ENCODE measurements at regions not wholly inside any gene's neighbourhood (a gene's known extent, or its start where the extent isn't known, plus 50 kb on each side); places are given as distances from the start of the nearest gene placed in this dataset.
"Not testable (repeated sequence)": the region's sequence is repeated elsewhere in the genome, so short reads cannot be mapped to it uniquely, and the experiment has no call there.

DNA sequence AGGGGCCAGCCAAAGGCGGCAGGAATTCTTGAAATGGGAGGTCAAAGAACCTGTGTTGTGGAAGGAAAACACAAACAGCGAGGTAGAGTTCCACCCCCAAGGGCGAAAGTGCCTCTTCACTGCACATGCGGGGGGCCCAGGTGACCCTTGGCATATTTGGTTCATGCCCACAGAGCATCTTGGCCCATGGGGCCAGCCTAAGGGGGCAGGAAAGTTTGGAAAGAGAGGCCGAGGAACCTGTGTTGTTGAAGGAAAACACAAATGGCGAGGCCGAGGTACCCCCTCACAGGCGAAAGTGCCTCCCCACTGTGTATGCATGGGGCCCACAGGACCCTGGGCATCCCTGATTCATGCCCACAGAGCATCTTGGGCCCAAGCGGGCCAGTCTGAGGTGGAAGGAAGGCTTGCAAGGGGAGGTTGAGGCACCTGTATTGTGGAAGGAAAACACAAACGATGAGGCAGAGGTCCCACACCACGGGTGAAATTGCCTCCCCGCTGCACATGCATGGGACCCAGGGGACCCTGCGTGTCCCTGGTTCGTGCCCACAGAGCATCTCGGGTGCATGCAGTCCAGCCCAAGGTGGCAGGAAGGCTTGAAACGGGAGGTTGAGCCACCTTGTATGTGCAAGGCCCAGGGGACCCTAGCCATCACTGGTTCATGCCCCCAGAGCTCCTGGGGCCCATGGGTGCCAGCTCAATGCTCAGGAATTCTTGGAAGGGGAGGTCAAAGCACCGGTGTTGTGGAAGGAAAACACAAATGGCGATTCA lies 384.1 kb downstream of the ALG10 start:
- Histone ChIP-seq H3K27me3 (ENCODE audit: control insufficient read depth, insufficient read depth, low read length) (no peaks in the 10 kb centered on the region), H3K9ac (ENCODE audit: low read depth, low read length) (no peak overlapping the region), H3K4me3 (ENCODE audit: low read depth, low read length) (no peak overlapping the region), H3K4me1 (ENCODE audit: control insufficient read depth, insufficient read depth, low read length) (no peaks in the 10 kb centered on the region), H3K9me3 (ENCODE audit: control insufficient read depth, insufficient read depth, low read length) (peaks cover 16% of the 10 kb centered on the region), H3K36me3 (ENCODE audit: control insufficient read depth, insufficient read depth, low read length) (no peaks in the 10 kb centered on the region)

DNA sequence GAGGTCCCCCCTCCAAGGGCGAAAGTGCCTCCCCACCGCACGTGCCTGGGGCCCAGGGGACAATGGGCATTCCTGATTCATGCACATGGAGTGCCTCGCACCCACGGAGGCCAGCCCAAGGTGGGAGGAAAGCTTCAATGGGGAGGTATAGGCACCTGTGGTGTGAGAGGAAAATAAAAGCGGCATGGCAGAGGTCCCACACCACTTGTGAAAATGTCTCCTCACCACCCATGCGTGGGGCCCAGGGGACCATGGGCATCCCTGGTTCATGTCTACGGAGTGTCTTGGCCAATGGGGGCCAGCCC lies 384.7 kb downstream of the ALG10 start:
- Histone ChIP-seq H3K36me3 (ENCODE audit: control insufficient read depth, insufficient read depth, low read length) (no peaks in the 10 kb centered on the region), H3K27me3 (ENCODE audit: control insufficient read depth, insufficient read depth, low read length) (no peaks in the 10 kb centered on the region), H3K9me3 (ENCODE audit: control insufficient read depth, insufficient read depth, low read length) (peaks cover 20% of the 10 kb centered on the region), H3K4me1 (ENCODE audit: control insufficient read depth, insufficient read depth, low read length) (no peaks in the 10 kb centered on the region), H3K4me3 (ENCODE audit: low read depth, low read length) (no peak overlapping the region), H3K9ac (ENCODE audit: low read depth, low read length) (no peak overlapping the region)

GRCh38 chr12:34407813-34408212 lies 385.5 kb downstream of the ALG10 start:
- no peak overlapping the region for H3K9ac ChIP-seq (ENCODE audit: low read depth, low read length)
- H3K4me3 ChIP-seq (ENCODE audit: low read depth, low read length) = no peak overlapping the region
- H3K36me3 ChIP-seq (ENCODE audit: control insufficient read depth, insufficient read depth, low read length) = no peaks in the 10 kb centered on the region
- no peaks in the 10 kb centered on the region for H3K4me1 ChIP-seq (ENCODE audit: control insufficient read depth, insufficient read depth, low read length)
- no peaks in the 10 kb centered on the region for H3K27me3 ChIP-seq (ENCODE audit: control insufficient read depth, insufficient read depth, low read length)
- H3K9me3 ChIP-seq (ENCODE audit: control insufficient read depth, insufficient read depth, low read length) = peaks cover 25% of the 10 kb centered on the region

- H3K4me3 ChIP-seq (ENCODE audit: low read depth, low read length); H3K36me3 ChIP-seq (ENCODE audit: control insufficient read depth, insufficient read depth, low read length); H3K9me3 ChIP-seq (ENCODE audit: control insufficient read depth, insufficient read depth, low read length); H3K27me3 ChIP-seq (ENCODE audit: control insufficient read depth, insufficient read depth, low read length); H3K9ac ChIP-seq (ENCODE audit: low read depth, low read length); H3K4me1 ChIP-seq (ENCODE audit: control insufficient read depth, insufficient read depth, low read length): not testable (repeated sequence)
Measured at GRCh38 chr12:34431509-34431908, 409.2 kb downstream of the ALG10 start.

Measured in iPS-15b (cell line).